ENCODE measurements at regions not wholly inside any gene's neighbourhood (a gene's known extent, or its start where the extent isn't known, plus 50 kb on each side); places are given as distances from the start of the nearest gene placed in this dataset.

GRCh38 chr17:72494566-72494965 is 373.7 kb downstream of the SOX9 start:
- no peak overlapping the region for H3K27ac ChIP-seq
- no peaks in the 10 kb centered on the region for H3K9me3 ChIP-seq
- DNase-seq: no peak
- no peaks in the 10 kb centered on the region for H3K36me3 ChIP-seq (ENCODE audit: low read depth, missing control alignments)
- no peaks in the 10 kb centered on the region for H3K27me3 ChIP-seq
- TF ChIP-seq POLR2A (IDR thresholded peaks at IDR 0.05) (no peak), CTCF (IDR thresholded peaks at IDR 0.05) (no peak)
- WGBS, 2 donors: 88 to 90% methylated on average over 2 of the region's 2 CpGs
- no peaks in the 10 kb centered on the region for H3K4me1 ChIP-seq
- intact Hi-C loops (cut with DNase I; ENCODE audit: low total_unique reads): no loop called here
- no peak overlapping the region for H3K4me3 ChIP-seq

- no peak for DNase-seq
- Histone ChIP-seq H3K4me1 (no peaks in the 10 kb centered on the region), H3K9me3 (no peaks in the 10 kb centered on the region), H3K4me3 (no peak overlapping the region), H3K27ac (no peak overlapping the region), H3K36me3 (ENCODE audit: low read depth, missing control alignments) (no peaks in the 10 kb centered on the region), H3K27me3 (no peaks in the 10 kb centered on the region)
- no peak for TF ChIP-seq POLR2A (IDR thresholded peaks at IDR 0.05)
- no peak for TF ChIP-seq CTCF (IDR thresholded peaks at IDR 0.05)
- intact Hi-C loops (cut with DNase I; ENCODE audit: low total_unique reads): no loop called here
- 88 to 91% methylated on average over 6 of the region's 6 CpGs for WGBS, 2 donors
Observed at GRCh38 chr17:72496461-72496860, 375.6 kb downstream of the SOX9 start.

- H3K36me3 ChIP-seq (ENCODE audit: low read depth, missing control alignments): no peaks in the 10 kb centered on the region
- no peak for DNase-seq
- no peaks in the 10 kb centered on the region for H3K9me3 ChIP-seq
- 71 to 84% methylated on average over 3 of the region's 3 CpGs for WGBS, 2 donors
- TF ChIP-seq CTCF (IDR thresholded peaks at IDR 0.05) (no peak), POLR2A (IDR thresholded peaks at IDR 0.05) (no peak)
- intact Hi-C loops (cut with DNase I; ENCODE audit: low total_unique reads): no loop called here
- H3K27ac ChIP-seq: no peak overlapping the region
- H3K4me3 ChIP-seq: no peak overlapping the region
- H3K4me1 ChIP-seq: no peaks in the 10 kb centered on the region
- no peaks in the 10 kb centered on the region for H3K27me3 ChIP-seq
Observed at GRCh38 chr17:72497915-72498314, 377.1 kb downstream of the SOX9 start.

- Histone ChIP-seq H3K4me1 (no peaks in the 10 kb centered on the region), H3K27ac (no peak overlapping the region), H3K9me3 (no peaks in the 10 kb centered on the region), H3K27me3 (no peaks in the 10 kb centered on the region), H3K4me3 (no peak overlapping the region), H3K36me3 (ENCODE audit: low read depth, missing control alignments) (no peaks in the 10 kb centered on the region)
- TF ChIP-seq CTCF (IDR thresholded peaks at IDR 0.05): no peak
- TF ChIP-seq POLR2A (IDR thresholded peaks at IDR 0.05): no peak
- DNase-seq: no peak
- intact Hi-C loops (cut with DNase I; ENCODE audit: low total_unique reads): no loop called here
- WGBS, 2 donors: 54 to 62% methylated on average over 4 of the region's 4 CpGs
Observed at GRCh38 chr17:72498364-72499210, 377.8 kb downstream of the SOX9 start.

Data from testis (tissue), 2 donors.